ENCODE measurements at regions not wholly inside any gene's neighbourhood (a gene's known extent, or its start where the extent isn't known, plus 50 kb on each side); places are given as distances from the start of the nearest gene placed in this dataset.

GRCh38 chr15:39333896-39334295 is 247.0 kb upstream of the THBS1 start:
- DNase-seq (ENCODE audit: low read depth in 2 of 2): no peak

GRCh38 chr15:39336926-39337325 is 244.0 kb upstream of the THBS1 start:
- no peak for DNase-seq (ENCODE audit: low read depth in 2 of 2)

GRCh38 chr15:39338251-39338650 is 242.6 kb upstream of the THBS1 start:
- DNase-seq (ENCODE audit: low read depth in 2 of 2): no peak

- no peak for DNase-seq (ENCODE audit: low read depth in 2 of 2)
These were observed 239.8 kb upstream of the THBS1 start for GRCh38 chr15:39340903-39341645.

GRCh38 chr15:39344662-39345141 is 236.2 kb upstream of the THBS1 start:
- DNase-seq (ENCODE audit: low read depth in 2 of 2): no peak

GRCh38 chr15:39345176-39345575 is 235.7 kb upstream of the THBS1 start:
- no peak for DNase-seq (ENCODE audit: low read depth in 2 of 2)

- no peak for DNase-seq (ENCODE audit: low read depth in 2 of 2)
These were observed 233.4 kb upstream of the THBS1 start for GRCh38 chr15:39347453-39347852.

GRCh38 chr15:39350785-39351184 is 230.1 kb upstream of the THBS1 start:
- no peak for DNase-seq (ENCODE audit: low read depth in 2 of 2)

- DNase-seq (ENCODE audit: low read depth in 2 of 2): no peak
These were observed 226.7 kb upstream of the THBS1 start for GRCh38 chr15:39354189-39354588.

GRCh38 chr15:39357480-39358268 is 223.2 kb upstream of the THBS1 start:
- DNase-seq (ENCODE audit: low read depth in 2 of 2): no peak

- DNase-seq (ENCODE audit: low read depth in 2 of 2): no peak
These were observed 222.3 kb upstream of the THBS1 start for GRCh38 chr15:39358441-39359041.

GRCh38 chr15:39359771-39360170 is 221.1 kb upstream of the THBS1 start:
- DNase-seq (ENCODE audit: low read depth in 2 of 2): no peak

- DNase-seq (ENCODE audit: low read depth in 2 of 2): no peak
These were observed 220.4 kb upstream of the THBS1 start for GRCh38 chr15:39360452-39360851.

- no peak for DNase-seq (ENCODE audit: low read depth in 2 of 2)
These were observed 219.4 kb upstream of the THBS1 start for GRCh38 chr15:39361497-39361896.

- no peak for DNase-seq (ENCODE audit: low read depth in 2 of 2)
These were observed 217.9 kb upstream of the THBS1 start for GRCh38 chr15:39362821-39363561.

GRCh38 chr15:39363761-39364586 is 216.9 kb upstream of the THBS1 start:
- DNase-seq (ENCODE audit: low read depth in 2 of 2): no peak

- no peak for DNase-seq (ENCODE audit: low read depth in 2 of 2)
These were observed 216.2 kb upstream of the THBS1 start for GRCh38 chr15:39364721-39365120.

GRCh38 chr15:39365161-39365560 is 215.7 kb upstream of the THBS1 start:
- no peak for DNase-seq (ENCODE audit: low read depth in 2 of 2)

GRCh38 chr15:39365873-39366272 is 215.0 kb upstream of the THBS1 start:
- DNase-seq (ENCODE audit: low read depth in 2 of 2): no peak

GRCh38 chr15:39367596-39367995 is 213.3 kb upstream of the THBS1 start:
- no peak for DNase-seq (ENCODE audit: low read depth in 2 of 2)

- no peak for DNase-seq (ENCODE audit: low read depth in 2 of 2)
These were observed 211.1 kb upstream of the THBS1 start for GRCh38 chr15:39369768-39370167.

Measured in stimulated activated CD8-positive, alpha-beta memory T cell treated with anti-CD3 and anti-CD28 coated beads, Interleukin-7, amount 100 ng/mL, for 4 hours (primary cell).